ENCODE measurements at regions not wholly inside any gene's neighbourhood (a gene's known extent, or its start where the extent isn't known, plus 50 kb on each side); places are given as distances from the start of the nearest gene placed in this dataset.
"Not testable (repeated sequence)": the region's sequence is repeated elsewhere in the genome, so short reads cannot be mapped to it uniquely, and the experiment has no call there.

GRCh38 chr12:114160445-114160844 lies 194.3 kb upstream of the RBM19 start:
- H3K36me3 Mint-ChIP-seq, result no peaks in the 10 kb centered on the region
- H3K27me3 Mint-ChIP-seq (ENCODE audit: low read depth in 2 of 2), result no peaks in the 10 kb centered on the region
- TF ChIP-seq CTCF (IDR thresholded peaks at IDR 0.05), result no peak
- Histone ChIP-seq H3K4me3 (ENCODE audit: low read length) (no peak overlapping the region), H3K27me3 (ENCODE audit: control insufficient read depth, insufficient read depth, low read length) (no peaks in the 10 kb centered on the region), H3K36me3 (ENCODE audit: control insufficient read depth, insufficient read depth, low read length) (no peaks in the 10 kb centered on the region), H3K9me3 (ENCODE audit: control insufficient read depth, insufficient read depth, low read length) (no peaks in the 10 kb centered on the region), H3K4me1 (ENCODE audit: control insufficient read depth, insufficient read depth, low read length) (no peaks in the 10 kb centered on the region), H3K27ac (ENCODE audit: low read length) (no peak overlapping the region)
- H3K4me3 Mint-ChIP-seq, result no peak overlapping the region
- H3K4me1 Mint-ChIP-seq, result no peaks in the 10 kb centered on the region
- DNase-seq (no peak), ATAC-seq (no peak)
- no peaks in the 10 kb centered on the region for H3K9me3 Mint-ChIP-seq
- WGBS (ENCODE audit: insufficient coverage), result 82% methylated on average over 3 of the region's 3 CpGs
- no peak overlapping the region for H3K27ac Mint-ChIP-seq
- intact Hi-C loops (cut with micrococcal nuclease), result no loop called here

DNA sequence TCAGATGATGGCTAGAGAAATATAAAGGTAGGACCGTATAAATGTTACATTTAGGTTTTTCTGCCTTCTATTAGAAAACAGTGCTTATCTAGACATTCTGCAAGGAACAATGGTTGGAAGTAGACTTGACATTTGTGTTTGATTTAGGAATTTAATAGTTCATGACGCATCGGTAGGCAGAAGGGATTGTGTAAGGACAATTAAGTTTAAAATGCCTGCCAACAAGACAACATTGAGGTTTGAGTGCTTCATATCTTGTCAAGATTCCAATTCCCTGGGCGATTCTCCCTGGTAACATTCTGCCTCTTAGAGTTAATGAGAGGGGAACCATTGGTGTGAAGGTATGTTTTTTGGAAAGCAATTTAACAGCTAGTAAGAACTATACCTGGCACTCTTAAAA lies 186.8 kb upstream of the RBM19 start:
- Mint-ChIP-seq H3K36me3 (no peaks in the 10 kb centered on the region), H3K4me1 (no peaks in the 10 kb centered on the region)

GRCh38 chr12:114152066-114152465 lies 185.9 kb upstream of the RBM19 start:
- H3K4me1 Mint-ChIP-seq, result no peaks in the 10 kb centered on the region

More for the DNA sequence above, 186.8 kb upstream of the RBM19 start:
- Histone ChIP-seq H3K4me1 (ENCODE audit: control insufficient read depth, insufficient read depth, low read length) (no peaks in the 10 kb centered on the region), H3K36me3 (ENCODE audit: control insufficient read depth, insufficient read depth, low read length) (no peaks in the 10 kb centered on the region), H3K9me3 (ENCODE audit: control insufficient read depth, insufficient read depth, low read length) (no peaks in the 10 kb centered on the region), H3K27me3 (ENCODE audit: control insufficient read depth, insufficient read depth, low read length) (no peaks in the 10 kb centered on the region), H3K27ac (ENCODE audit: low read length) (no peak overlapping the region), H3K4me3 (ENCODE audit: low read length) (no peak overlapping the region)
- Mint-ChIP-seq H3K27ac (no peak overlapping the region), H3K27me3 (ENCODE audit: low read depth in 2 of 2) (peaks cover 0 to 8% of the 10 kb centered on the region in 2 donors), H3K9me3 (no peaks in the 10 kb centered on the region), H3K4me3 (no peak overlapping the region)
- WGBS (ENCODE audit: insufficient coverage), result 48% methylated on average over 4 of the region's 4 CpGs
- no peak for ATAC-seq
- TF ChIP-seq CTCF (IDR thresholded peaks at IDR 0.05), result no peak
- intact Hi-C loops (cut with micrococcal nuclease), result no loop called here
- DNase-seq, result no peak

DNA sequence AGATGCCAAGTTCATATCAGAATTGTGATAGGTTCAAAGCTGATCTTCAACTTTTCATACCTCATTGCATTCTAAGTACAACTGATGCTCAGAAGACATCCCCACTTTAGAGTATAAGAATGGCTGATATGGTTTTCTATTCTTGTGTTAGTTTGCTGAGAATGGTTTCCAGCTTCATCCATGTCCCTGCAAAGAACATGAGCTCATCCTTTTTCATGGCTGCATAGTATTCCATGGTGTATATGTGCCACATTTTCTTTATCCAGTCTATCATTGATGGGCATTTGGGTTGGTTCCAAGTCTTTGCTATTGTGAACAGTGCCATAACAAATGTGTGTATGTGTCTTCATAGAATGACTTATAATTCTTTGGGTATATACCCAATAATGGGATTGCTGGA lies 184.5 kb upstream of the RBM19 start:
- H3K4me1 ChIP-seq (ENCODE audit: control insufficient read depth, insufficient read depth, low read length); H3K27ac Mint-ChIP-seq; H3K4me1 Mint-ChIP-seq; H3K36me3 Mint-ChIP-seq; intact Hi-C loops (cut with micrococcal nuclease); H3K4me3 Mint-ChIP-seq; H3K27ac ChIP-seq (ENCODE audit: low read length); H3K9me3 Mint-ChIP-seq; H3K27me3 ChIP-seq (ENCODE audit: control insufficient read depth, insufficient read depth, low read length); DNase-seq; H3K36me3 ChIP-seq (ENCODE audit: control insufficient read depth, insufficient read depth, low read length); H3K9me3 ChIP-seq (ENCODE audit: control insufficient read depth, insufficient read depth, low read length); ATAC-seq; H3K4me3 ChIP-seq (ENCODE audit: low read length): not testable (repeated sequence)
- peaks cover 0 to 12% of the 10 kb centered on the region in 2 donors for H3K27me3 Mint-ChIP-seq (ENCODE audit: low read depth in 2 of 2)

More at GRCh38 chr12:114152066-114152465, 185.9 kb upstream of the RBM19 start:
- no peak overlapping the region for H3K4me3 ChIP-seq (ENCODE audit: low read length)
- no peak for TF ChIP-seq CTCF (IDR thresholded peaks at IDR 0.05)
- H3K27me3 ChIP-seq (ENCODE audit: control insufficient read depth, insufficient read depth, low read length), result no peaks in the 10 kb centered on the region
- DNase-seq (no peak), ATAC-seq (no peak)
- no peak overlapping the region for H3K27ac Mint-ChIP-seq
- H3K9me3 ChIP-seq (ENCODE audit: control insufficient read depth, insufficient read depth, low read length), result no peaks in the 10 kb centered on the region
- no peaks in the 10 kb centered on the region for H3K4me1 ChIP-seq (ENCODE audit: control insufficient read depth, insufficient read depth, low read length)
- intact Hi-C loops (cut with micrococcal nuclease), result no loop called here
- no peaks in the 10 kb centered on the region for H3K36me3 ChIP-seq (ENCODE audit: control insufficient read depth, insufficient read depth, low read length)
- 0% methylated on average over 1 of the region's 1 CpG for WGBS (ENCODE audit: insufficient coverage)
- no peak overlapping the region for H3K27ac ChIP-seq (ENCODE audit: low read length)
- no peak overlapping the region for H3K4me3 Mint-ChIP-seq
- peaks cover 0 to 2% of the 10 kb centered on the region in 2 donors for H3K9me3 Mint-ChIP-seq
- peaks cover 0 to 8% of the 10 kb centered on the region in 2 donors for H3K27me3 Mint-ChIP-seq (ENCODE audit: low read depth in 2 of 2)
- H3K36me3 Mint-ChIP-seq, result no peaks in the 10 kb centered on the region
